ENCODE measurements at regions not wholly inside any gene's neighbourhood (a gene's known extent, or its start where the extent isn't known, plus 50 kb on each side); places are given as distances from the start of the nearest gene placed in this dataset.

GRCh38 chr10:123606955-123607354, 59.2 kb upstream of the GPR26 start:
- TF ChIP-seq SP1 (CRISPR knock-in tag; IDR thresholded peaks at IDR 0.05) (no peak), JUND (IDR thresholded peaks at IDR 0.05; ENCODE audit: borderline replicate concordance, low read depth, low read length) (no peak), JUND (tag; IDR thresholded peaks at IDR 0.05; ENCODE audit: borderline replicate concordance, low read depth, low read length) (no peak)
- TF ChIP-seq, protein P1, sequence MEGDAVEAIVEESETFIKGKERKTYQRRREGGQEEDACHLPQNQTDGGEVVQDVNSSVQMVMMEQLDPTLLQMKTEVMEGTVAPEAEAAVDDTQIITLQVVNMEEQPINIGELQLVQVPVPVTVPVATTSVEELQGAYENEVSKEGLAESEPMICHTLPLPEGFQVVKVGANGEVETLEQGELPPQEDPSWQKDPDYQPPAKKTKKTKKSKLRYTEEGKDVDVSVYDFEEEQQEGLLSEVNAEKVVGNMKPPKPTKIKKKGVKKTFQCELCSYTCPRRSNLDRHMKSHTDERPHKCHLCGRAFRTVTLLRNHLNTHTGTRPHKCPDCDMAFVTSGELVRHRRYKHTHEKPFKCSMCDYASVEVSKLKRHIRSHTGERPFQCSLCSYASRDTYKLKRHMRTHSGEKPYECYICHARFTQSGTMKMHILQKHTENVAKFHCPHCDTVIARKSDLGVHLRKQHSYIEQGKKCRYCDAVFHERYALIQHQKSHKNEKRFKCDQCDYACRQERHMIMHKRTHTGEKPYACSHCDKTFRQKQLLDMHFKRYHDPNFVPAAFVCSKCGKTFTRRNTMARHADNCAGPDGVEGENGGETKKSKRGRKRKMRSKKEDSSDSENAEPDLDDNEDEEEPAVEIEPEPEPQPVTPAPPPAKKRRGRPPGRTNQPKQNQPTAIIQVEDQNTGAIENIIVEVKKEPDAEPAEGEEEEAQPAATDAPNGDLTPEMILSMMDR (IDR thresholded peaks at IDR 0.05 in 2 of 3, conservative IDR thresholded peaks at IDR 0.05 in 1 of 3; ENCODE audit: insufficient read depth in 2 of 3, low read depth in 1 of 3, low read length in 3 of 3) = no peak
